ENCODE measurements at regions not wholly inside any gene's neighbourhood (a gene's known extent, or its start where the extent isn't known, plus 50 kb on each side); places are given as distances from the start of the nearest gene placed in this dataset.

DNA sequence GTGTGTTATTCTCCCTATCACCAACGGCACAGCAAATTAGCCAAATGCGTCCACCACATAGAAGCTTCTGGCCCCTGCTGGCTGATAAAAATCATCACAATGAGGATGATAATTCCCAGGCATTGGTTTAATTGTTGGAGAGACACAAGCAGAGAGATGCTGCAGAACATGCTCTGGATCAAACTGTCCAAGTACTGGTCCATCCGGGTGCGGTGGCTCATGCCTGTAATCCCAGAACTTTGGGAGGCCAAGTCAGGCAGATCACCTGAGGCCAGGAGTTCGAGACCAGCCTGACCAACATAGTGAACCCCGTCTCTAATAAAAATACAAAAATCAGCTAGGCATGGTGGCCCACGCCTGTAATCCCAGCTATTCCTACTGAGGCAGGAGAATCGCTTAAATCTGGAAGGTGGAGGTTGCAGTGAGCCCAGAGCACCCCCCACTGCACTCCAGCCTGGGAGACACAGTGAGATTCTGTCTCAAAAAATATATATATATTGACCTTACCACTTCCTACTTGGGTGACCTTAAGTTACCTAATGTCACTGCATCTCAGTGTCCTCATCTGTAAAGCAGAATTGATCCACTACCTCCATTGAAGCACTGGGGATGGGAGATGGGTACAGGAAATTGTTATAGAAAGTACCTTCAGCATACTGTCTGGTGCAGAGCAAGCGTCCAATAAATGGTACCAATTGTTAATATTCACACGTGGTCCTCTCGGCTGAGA lies 83.7 kb upstream of the EGLN3 start:
- H3K4me1 ChIP-seq = peaks cover 0 to 39% (median 0%) of the 10 kb centered on the region in 4 donors
- H3K4me3 ChIP-seq = no peak overlapping the region
- H3K27me3 ChIP-seq = no peaks in the 10 kb centered on the region
- H3K27ac ChIP-seq = peak overlapping the region in 3 of 4 donors; percentile 46 to 84 (median 74)
- H3K9me3 ChIP-seq = no peaks in the 10 kb centered on the region
- TF ChIP-seq, protein P1, sequence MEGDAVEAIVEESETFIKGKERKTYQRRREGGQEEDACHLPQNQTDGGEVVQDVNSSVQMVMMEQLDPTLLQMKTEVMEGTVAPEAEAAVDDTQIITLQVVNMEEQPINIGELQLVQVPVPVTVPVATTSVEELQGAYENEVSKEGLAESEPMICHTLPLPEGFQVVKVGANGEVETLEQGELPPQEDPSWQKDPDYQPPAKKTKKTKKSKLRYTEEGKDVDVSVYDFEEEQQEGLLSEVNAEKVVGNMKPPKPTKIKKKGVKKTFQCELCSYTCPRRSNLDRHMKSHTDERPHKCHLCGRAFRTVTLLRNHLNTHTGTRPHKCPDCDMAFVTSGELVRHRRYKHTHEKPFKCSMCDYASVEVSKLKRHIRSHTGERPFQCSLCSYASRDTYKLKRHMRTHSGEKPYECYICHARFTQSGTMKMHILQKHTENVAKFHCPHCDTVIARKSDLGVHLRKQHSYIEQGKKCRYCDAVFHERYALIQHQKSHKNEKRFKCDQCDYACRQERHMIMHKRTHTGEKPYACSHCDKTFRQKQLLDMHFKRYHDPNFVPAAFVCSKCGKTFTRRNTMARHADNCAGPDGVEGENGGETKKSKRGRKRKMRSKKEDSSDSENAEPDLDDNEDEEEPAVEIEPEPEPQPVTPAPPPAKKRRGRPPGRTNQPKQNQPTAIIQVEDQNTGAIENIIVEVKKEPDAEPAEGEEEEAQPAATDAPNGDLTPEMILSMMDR (IDR thresholded peaks at IDR 0.05) = no peak
- no peak for TF ChIP-seq POLR2A (IDR thresholded peaks at IDR 0.05)
- no peak for DNase-seq
- no peaks in the 10 kb centered on the region for H3K36me3 ChIP-seq

DNA sequence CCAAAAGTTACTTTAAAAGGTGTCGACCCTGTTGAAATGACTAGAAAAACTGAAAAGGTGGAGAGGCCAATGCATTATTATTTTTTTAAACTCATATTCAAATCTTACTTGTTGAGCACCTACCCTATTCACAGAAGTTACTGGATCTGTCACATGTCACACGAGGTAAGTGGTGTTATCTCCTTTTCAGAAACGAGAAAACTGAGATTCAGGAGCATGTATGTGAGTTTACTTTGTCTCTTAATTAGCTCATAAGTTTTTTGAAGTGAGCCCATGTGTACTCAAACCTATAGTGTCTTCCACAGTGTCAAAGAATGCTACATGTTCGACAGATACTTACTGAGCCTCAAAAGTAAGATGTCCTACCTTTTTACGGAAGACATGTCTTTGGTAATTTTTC lies 81.8 kb upstream of the EGLN3 start:
- DNase-seq = no peak
- TF ChIP-seq, protein P1 (IDR thresholded peaks at IDR 0.05) = no peak
- no peak for TF ChIP-seq POLR2A (IDR thresholded peaks at IDR 0.05)
- Histone ChIP-seq H3K27ac (no peak overlapping the region), H3K4me3 (no peak overlapping the region), H3K27me3 (no peaks in the 10 kb centered on the region), H3K9me3 (no peaks in the 10 kb centered on the region), H3K4me1 (peaks cover 0 to 39% (median 0%) of the 10 kb centered on the region in 4 donors), H3K36me3 (no peaks in the 10 kb centered on the region)

DNA sequence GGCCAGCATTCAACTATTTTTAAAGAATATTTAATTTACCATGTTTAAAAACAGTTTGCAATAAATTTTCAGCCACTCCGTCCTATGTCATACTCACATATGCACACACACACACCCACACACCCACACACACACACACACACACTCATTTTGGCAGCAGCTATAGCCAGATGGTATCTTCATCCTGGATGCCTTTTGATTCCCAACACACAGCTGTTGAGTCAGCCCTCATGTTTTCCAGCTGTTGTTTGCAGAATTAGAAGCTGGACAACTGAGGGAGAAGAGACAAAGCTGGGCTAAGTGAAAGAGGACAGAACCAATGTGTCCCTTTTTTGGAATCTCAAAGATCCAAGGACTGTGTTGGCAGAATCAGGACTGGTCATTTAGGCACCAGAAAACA lies 80.0 kb upstream of the EGLN3 start:
- H3K27ac ChIP-seq = peak overlapping the region in 3 of 4 donors; percentile 25 to 46 (median 31)

DNA sequence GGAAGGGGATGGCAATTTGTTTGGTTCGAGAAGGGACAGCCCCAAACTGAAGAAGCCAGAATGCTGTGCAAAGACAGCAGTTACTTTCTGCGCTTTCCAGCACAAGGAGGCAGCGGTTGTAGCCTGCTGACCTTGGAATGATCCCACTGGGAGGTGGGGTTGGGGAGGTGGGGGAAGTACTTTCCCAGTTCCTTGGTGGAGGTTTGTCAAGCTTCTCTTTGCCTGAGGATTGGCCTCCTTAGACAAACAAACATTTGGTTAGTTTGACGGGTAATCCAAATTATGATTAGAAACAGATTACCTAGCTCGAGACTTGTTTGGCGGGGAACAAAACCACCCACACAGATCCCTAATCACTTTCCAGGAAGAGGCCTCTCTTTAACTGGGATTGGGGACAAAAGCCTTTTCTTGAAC lies 79.1 kb upstream of the EGLN3 start:
- Histone ChIP-seq H3K36me3 (no peaks in the 10 kb centered on the region), H3K4me3 (no peak overlapping the region), H3K27me3 (no peaks in the 10 kb centered on the region), H3K4me1 (peaks cover 0 to 22% (median 0%) of the 10 kb centered on the region in 4 donors), H3K9me3 (no peaks in the 10 kb centered on the region), H3K27ac (peak overlapping the region; percentile 10 to 46 (median 12))
- TF ChIP-seq POLR2A (IDR thresholded peaks at IDR 0.05) = no peak
- TF ChIP-seq, protein P1 (IDR thresholded peaks at IDR 0.05) = no peak
- no peak for DNase-seq

More for the DNA sequence above, 80.0 kb upstream of the EGLN3 start:
- no peaks in the 10 kb centered on the region for H3K9me3 ChIP-seq
- no peaks in the 10 kb centered on the region for H3K36me3 ChIP-seq
- peaks cover 0 to 31% (median 0%) of the 10 kb centered on the region in 4 donors for H3K4me1 ChIP-seq
- H3K4me3 ChIP-seq = no peak overlapping the region
- no peak for TF ChIP-seq POLR2A (IDR thresholded peaks at IDR 0.05)
- TF ChIP-seq, protein P1 (IDR thresholded peaks at IDR 0.05) = no peak
- H3K27me3 ChIP-seq = no peaks in the 10 kb centered on the region
- DNase-seq = peak in 1 of 3 donors; percentile 59

DNA sequence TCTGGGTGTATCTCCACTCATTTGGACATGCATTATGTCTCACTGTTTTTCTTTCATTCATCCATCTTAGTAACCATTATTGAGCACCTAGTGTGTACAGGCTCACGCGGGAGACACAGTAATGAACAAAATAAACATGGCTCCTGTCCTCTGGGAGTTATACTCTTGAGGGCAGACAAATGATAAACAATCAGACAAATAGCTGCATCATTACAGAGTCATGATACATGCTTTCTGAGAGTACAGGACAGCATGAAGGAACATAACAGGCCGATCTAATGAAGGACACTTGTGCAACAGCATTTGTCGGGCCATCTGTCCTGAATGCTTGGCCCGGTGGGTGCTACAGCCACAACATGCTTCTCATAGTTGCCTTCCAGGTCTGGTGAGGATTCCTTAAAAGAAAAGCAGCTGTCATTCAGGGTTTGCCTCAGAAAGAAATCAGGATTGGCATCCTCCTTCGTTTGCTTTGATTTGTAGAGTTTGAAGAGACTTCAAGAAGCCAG lies 77.2 kb upstream of the EGLN3 start:
- Histone ChIP-seq H3K9me3 (no peaks in the 10 kb centered on the region), H3K27ac (no peak overlapping the region)
- TF ChIP-seq, protein P1 (IDR thresholded peaks at IDR 0.05) = no peak
- TF ChIP-seq POLR2A (IDR thresholded peaks at IDR 0.05) = no peak

More for the DNA sequence above, 77.2 kb upstream of the EGLN3 start:
- H3K36me3 ChIP-seq = no peaks in the 10 kb centered on the region
- DNase-seq = no peak
- no peak overlapping the region for H3K4me3 ChIP-seq
- H3K4me1 ChIP-seq = peaks cover 0 to 10% (median 0%) of the 10 kb centered on the region in 4 donors
- H3K27me3 ChIP-seq = no peaks in the 10 kb centered on the region

Measured in Peyer's patch (tissue), 4 donors.